Stimulated activated naive CD8-positive, alpha-beta T cell treated with anti-CD3 and anti-CD28 coated beads, Interleukin-15, amount 100 ng/mL, for 72 hours (primary cell): ENCODE measurements at regions not wholly inside any gene's neighbourhood (a gene's known extent, or its start where the extent isn't known, plus 50 kb on each side); places are given as distances from the start of the nearest gene placed in this dataset.

Experiments
- ATAC-seq: fragments of 150-1000 bp; cut with Tn5 transposase; 2 replicates; pipeline ENCODE4 v1.10.0; 2021; ENCODE audit warnings: mild to moderate bottlenecking, moderate library complexity
- DNase-seq, 2 donors: peaks; one replicate each; pipeline ENCODE4 v3.0.0; 2021 to 2022
- H3K27ac Mint-ChIP-seq, 2 donors: one replicate each; pipeline ENCODE4 v1.8.0; 2022; ENCODE audit warnings: mild to moderate bottlenecking in 2 of 2, mixed read lengths in 2 of 2, moderate library complexity in 2 of 2
- H3K27me3 Mint-ChIP-seq: one replicate; pipeline ENCODE4 v1.8.0; 2022; ENCODE audit warnings: mixed read lengths
- H3K4me1 Mint-ChIP-seq: one replicate; pipeline ENCODE4 v1.8.0; 2022; ENCODE audit warnings: mild to moderate bottlenecking, mixed read lengths
- H3K4me3 Mint-ChIP-seq, 2 donors: one replicate each; pipeline ENCODE4 v1.8.0; 2022; ENCODE audit warnings: mild to moderate bottlenecking in 2 of 2, mixed read lengths in 2 of 2, moderate library complexity in 1 of 2
- H3K9me3 Mint-ChIP-seq, 2 donors: one replicate each; pipeline ENCODE4 v1.8.0; 2022; ENCODE audit warnings: mixed read lengths in 2 of 2

DNA sequence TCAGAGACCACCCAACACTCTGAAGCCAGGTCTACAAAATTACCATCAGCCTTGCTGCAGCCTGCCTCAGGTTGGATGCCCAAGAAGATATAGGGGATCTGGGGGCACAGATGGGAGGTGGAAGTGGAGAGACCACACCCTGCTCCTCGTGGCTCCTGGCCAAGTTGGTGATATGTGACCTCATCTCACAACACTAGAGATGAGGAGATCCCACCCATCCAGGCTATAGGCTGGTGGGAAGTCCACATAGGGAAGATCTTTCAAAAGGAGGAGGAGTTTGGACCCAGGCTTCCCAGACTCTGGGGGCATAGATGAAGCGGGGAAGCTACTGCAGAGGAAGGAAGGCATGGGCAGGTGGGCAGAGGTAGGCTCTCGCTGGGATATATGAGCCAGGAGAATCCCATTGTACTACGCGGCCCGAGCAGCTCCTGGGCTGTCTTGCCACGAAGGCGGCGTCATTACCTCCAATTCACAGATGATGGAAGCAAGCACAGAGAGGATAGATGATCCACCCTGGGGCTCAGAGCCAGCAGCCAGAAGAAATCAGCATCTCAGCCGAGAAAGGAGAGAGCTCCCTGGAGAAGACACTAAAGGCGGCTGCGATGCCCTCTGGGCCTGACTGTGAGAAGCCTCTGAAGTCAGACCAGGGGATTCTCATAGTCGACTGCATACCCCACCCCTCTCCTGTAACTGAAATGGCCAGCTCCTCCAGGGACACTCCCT, 96.0 kb downstream of the RHOB start:
- Mint-ChIP-seq H3K4me3 (no peak overlapping the region), H3K9me3 (no peaks in the 10 kb centered on the region), H3K27ac (peak overlapping the region in 1 of 2 donors; percentile 0), H3K4me1 (no peaks in the 10 kb centered on the region), H3K27me3 (peaks cover 8% of the 10 kb centered on the region)
- no peak for DNase-seq
- ATAC-seq, result no peak

DNA sequence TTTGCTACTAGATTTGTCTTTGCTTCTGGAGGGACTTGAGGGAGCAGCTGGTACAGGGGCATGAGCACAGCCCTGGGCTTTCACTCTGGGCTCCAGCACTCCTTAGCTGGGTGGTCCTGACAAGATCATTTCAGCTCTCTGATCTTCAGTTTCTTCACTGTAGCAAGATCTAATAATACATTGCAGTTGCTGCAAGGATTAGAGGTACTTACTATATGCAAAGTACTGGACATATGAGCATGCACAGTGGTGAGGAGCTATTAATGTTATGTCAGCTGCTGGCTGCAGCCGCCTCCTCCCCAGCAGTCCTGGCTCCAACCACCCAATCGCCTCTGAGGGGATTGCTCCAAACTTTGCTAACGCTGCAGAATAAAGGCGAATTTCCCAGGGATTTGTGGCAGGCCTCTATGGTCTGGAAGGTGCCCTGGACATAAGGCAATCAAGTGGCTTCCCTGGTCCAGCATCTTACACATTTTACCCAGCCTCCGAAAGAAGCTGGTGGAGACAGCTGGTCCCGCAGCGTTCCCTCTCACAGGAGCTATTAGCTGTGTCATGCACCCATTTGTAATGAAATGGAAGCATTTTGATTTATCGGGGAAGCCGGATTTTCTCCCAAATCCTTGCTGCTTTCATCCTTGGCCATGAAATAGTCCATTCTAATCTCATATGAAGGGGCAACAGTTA, 96.7 kb downstream of the RHOB start:
- Mint-ChIP-seq H3K4me1 (no peaks in the 10 kb centered on the region), H3K27ac (no peak overlapping the region), H3K4me3 (no peak overlapping the region), H3K27me3 (peaks cover 8% of the 10 kb centered on the region), H3K9me3 (no peaks in the 10 kb centered on the region)
- DNase-seq (no peak), ATAC-seq (no peak)

DNA sequence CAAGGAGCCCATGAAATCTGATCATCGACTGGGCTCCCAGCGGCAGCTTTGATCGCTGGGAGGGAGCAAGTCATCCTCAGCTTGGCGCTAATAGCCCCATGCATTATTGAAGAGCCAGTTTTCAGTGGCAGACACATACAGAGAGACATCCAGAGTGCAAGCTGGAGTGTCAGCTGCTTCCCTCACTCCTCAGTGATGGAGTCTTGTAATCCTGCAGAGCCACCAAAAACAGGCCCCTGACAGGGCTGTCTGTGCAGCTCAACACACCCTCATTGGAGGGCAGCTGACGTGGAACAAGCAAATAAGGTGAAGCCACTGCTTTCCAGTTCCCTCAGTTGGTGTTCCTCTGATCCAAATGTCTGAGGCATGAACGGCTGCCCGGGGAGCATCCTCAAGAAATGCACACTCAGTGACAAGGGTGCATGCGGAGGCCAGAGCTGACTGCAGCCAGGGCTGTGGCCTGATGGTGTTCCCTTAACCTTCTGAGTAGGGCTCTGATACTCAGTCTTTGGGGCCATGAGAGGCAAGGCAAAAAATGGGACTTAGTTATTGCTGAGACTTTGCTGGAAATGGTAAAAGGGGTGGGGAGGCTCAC, 97.4 kb downstream of the RHOB start:
- Mint-ChIP-seq H3K27ac (no peak overlapping the region), H3K9me3 (no peaks in the 10 kb centered on the region), H3K4me1 (no peaks in the 10 kb centered on the region), H3K4me3 (no peak overlapping the region), H3K27me3 (peaks cover 8% of the 10 kb centered on the region)
- DNase-seq, result no peak
- ATAC-seq, result no peak

DNA sequence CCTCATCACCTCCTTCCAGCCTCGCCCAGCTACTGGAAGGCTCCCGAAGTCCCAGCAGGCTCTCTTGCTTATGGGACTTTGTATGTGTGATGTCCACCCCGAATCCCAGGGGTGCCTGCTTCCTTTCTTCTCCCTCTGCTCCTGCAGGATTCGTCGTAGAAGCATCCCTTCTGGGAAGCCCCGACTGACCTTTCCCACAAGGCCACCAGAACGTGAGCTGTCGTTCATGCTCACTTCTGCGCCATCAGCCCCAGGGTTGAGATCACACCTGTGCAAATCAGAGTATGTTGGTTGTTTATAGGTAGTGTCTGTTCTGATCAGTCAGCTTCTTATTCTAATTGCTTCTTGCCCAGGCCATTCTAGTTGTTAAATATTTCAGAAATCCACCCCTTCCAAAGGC, 101.8 kb downstream of the HS1BP3 start:
- H3K27ac Mint-ChIP-seq, result no peak overlapping the region
- ATAC-seq (no peak), DNase-seq (no peak)
- no peaks in the 10 kb centered on the region for H3K27me3 Mint-ChIP-seq
- no peak overlapping the region for H3K4me3 Mint-ChIP-seq
- no peaks in the 10 kb centered on the region for H3K4me1 Mint-ChIP-seq
- H3K9me3 Mint-ChIP-seq, result no peaks in the 10 kb centered on the region

DNA sequence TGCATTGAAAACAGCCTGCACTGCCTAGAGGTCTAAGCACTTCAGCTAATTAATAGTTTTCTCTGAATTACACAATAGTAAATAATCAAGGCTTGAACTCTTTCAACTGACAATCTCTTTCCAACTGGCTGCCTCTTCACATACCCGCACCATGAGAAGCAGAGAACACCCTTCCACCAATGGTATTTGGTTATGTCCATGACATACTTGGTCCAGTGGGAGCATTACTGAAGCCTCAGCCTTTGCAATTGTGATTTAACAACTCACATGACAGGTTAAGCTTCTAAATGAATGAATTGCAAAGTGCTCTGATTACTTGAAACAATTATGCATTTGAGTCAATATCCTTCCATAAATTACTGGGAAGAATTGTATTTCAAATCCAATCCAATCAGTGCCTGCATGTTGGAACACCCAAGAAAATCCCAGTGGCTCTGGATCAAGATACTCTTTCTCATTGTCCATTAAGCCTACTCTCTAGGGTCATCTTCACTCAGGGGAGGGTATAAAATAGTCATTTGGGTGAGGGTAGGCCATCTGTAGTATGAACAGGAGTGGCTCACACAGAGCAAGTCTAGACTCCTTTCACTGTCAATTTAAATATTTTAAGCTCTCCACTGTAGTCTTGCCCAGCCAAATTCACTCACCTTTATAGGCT, 101.1 kb downstream of the HS1BP3 start:
- DNase-seq (no peak), ATAC-seq (no peak)
- no peak overlapping the region for H3K4me3 Mint-ChIP-seq
- no peaks in the 10 kb centered on the region for H3K4me1 Mint-ChIP-seq
- H3K27ac Mint-ChIP-seq, result no peak overlapping the region
- no peaks in the 10 kb centered on the region for H3K9me3 Mint-ChIP-seq
- no peaks in the 10 kb centered on the region for H3K27me3 Mint-ChIP-seq

DNA sequence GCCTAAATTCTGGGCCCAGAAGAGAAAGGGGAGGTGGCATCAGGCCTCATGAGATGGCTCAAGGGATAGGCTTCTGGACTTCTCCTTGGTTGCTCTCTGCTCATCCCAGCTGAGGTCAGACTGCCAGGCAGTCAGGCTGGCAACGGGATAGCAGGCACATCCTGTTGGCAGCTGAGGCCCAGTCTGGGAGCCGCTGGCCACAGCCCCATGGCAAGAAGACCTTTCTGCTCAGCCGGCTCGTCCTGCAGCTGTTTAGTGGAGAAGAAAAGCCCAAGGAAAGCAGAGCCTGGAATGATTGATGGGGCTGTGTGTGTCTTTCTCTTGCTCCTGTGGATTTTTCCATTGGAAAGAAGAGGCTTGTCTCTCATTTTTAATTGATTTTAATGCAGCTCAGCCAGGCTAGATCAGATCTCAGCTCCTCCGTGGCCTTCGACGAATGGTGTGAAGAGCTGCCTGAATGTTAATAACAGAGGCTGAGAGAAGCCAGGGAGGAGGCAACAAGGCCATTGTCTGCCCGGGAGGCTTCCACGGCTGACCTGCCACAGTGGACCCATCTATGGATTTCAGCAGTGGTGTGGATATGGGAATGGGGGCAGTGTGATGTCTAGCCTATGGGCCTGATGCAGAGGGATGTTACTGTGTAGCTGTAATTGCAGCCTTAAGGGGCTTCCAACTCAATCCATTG, 99.5 kb downstream of the HS1BP3 start:
- Mint-ChIP-seq H3K27ac (no peak overlapping the region), H3K27me3 (no peaks in the 10 kb centered on the region), H3K4me1 (no peaks in the 10 kb centered on the region), H3K4me3 (no peak overlapping the region), H3K9me3 (no peaks in the 10 kb centered on the region)
- DNase-seq, result no peak
- no peak for ATAC-seq

DNA sequence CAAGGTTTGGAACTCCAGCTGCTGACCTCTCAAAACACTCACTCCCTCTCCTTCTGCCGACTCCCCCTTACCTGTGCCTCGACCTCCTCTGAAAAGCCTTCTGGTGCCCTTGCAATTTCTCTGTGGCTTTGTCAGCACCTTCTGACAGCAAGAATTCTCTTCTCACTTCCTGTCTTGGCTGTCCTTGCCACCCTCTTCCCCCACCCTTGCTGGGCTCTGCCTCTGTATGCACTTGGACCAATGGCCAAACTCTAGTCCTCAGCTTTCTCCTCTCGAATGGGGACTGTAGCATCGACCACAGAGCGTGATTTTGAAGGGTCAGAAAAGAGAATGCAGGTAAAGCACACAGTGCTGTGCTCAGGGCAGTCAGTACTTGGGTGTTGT, 99.0 kb downstream of the HS1BP3 start:
- no peaks in the 10 kb centered on the region for H3K9me3 Mint-ChIP-seq
- no peaks in the 10 kb centered on the region for H3K4me1 Mint-ChIP-seq
- DNase-seq (no peak), ATAC-seq (no peak)
- peaks cover 5% of the 10 kb centered on the region for H3K27me3 Mint-ChIP-seq
- no peak overlapping the region for H3K27ac Mint-ChIP-seq
- H3K4me3 Mint-ChIP-seq, result no peak overlapping the region

DNA sequence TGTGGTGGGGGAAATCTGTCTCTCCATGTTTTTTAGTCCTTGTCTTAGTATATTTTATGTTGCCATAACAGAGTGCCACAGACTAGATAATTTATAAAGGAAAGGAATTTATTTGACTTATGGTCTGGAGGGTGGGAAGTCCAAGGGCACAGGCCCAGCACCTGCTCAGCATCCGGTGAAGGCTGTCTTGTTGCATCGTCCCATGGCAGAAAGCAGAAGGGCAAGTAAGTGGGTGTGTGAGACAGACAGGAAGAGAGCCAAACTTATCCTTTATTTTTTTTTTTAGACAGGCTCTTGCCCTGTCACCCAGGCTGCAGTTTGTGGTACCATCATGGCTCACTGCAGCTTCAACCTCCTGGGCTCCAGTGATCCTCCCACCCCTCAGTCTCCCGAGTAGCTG, 98.1 kb downstream of the HS1BP3 start:
- DNase-seq, result no peak
- Mint-ChIP-seq H3K27me3 (peaks cover 14% of the 10 kb centered on the region), H3K4me1 (no peaks in the 10 kb centered on the region), H3K9me3 (no peaks in the 10 kb centered on the region), H3K4me3 (no peak overlapping the region), H3K27ac (no peak overlapping the region)
- no peak for ATAC-seq

DNA sequence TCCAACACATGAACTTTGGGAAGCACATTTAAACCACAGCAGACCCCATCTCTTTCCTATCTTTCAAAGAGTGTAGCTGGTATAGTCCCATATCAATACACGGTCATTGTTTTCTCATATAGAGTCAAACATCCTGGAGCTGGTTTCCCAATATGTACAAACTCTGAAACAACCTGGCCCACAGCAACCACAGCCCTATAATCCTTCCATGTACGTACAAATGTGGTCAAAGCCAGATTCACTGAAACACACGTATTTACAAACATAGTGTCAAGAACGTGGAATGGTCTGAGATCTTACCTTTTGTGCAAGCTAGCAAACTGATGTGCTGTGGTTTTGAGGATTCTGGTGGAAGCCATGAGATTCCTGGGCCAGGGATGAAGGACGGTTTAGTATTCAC, 97.3 kb downstream of the HS1BP3 start:
- Mint-ChIP-seq H3K27ac (no peak overlapping the region), H3K27me3 (peaks cover 15% of the 10 kb centered on the region), H3K9me3 (no peaks in the 10 kb centered on the region), H3K4me3 (no peak overlapping the region), H3K4me1 (no peaks in the 10 kb centered on the region)
- ATAC-seq (no peak), DNase-seq (no peak)

DNA sequence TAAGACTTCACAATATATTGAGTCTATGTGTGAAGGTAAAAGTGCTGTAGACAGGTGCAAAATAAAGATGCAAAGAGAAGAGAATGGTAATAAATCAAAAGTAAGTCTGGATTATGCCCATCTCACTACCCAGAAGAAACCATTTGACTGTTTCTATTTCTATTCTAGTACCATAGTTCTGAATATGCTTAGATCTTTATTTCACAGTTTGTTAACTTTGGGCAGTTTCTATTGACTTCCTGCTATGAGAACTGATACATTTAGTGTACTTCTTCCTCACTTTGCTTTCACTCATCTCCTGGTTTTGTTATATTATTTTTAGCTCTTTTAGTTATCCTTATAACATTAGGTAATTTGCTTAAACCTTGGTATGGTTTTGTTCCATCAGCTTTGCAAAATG, 94.9 kb downstream of the HS1BP3 start:
- Mint-ChIP-seq H3K4me1 (no peaks in the 10 kb centered on the region), H3K4me3 (no peak overlapping the region), H3K9me3 (no peaks in the 10 kb centered on the region), H3K27me3 (peaks cover 15% of the 10 kb centered on the region), H3K27ac (no peak overlapping the region)
- DNase-seq (no peak), ATAC-seq (no peak)

DNA sequence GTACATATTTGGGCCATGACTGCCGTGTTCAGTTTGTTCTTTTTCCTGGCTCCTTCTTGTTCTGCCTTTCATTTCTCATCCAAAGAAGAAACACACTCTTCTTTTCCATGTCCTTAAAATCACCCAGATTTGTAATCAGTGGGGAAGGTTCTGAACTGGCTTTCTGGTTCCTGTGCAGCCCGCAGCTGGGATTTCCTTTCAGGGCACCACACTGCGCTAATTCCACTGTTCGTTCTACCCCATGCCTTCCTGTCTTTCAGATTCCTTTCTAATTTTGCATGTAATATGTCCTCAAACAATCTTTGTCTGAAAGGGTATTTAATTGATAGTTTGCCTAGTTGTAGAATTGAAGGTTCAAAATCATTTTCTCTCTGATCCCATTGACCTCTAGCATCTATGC, 94.1 kb downstream of the HS1BP3 start:
- Mint-ChIP-seq H3K27me3 (peaks cover 15% of the 10 kb centered on the region), H3K9me3 (no peaks in the 10 kb centered on the region), H3K4me3 (no peak overlapping the region), H3K27ac (no peak overlapping the region), H3K4me1 (no peaks in the 10 kb centered on the region)
- DNase-seq (no peak), ATAC-seq (no peak)

DNA sequence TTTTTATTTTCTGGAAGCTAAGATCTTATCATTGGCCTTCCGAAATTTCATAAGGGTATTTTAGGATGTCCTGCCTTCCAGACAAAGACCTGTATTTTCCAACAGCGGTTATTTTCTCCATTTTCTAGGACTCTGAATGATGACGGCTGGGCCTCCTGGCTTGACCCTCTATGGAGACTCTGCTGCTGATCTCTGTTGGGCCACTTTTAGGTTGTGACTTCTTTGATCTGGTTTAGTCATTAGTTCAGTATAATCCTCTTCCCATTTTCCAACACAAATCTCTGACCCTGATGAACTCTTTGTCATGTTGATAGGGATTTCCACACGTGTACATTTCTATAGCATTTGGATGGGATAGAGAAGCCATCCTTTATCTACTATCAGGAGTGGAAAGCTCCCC, 93.7 kb downstream of the HS1BP3 start:
- no peak for ATAC-seq
- Mint-ChIP-seq H3K27ac (no peak overlapping the region), H3K9me3 (no peaks in the 10 kb centered on the region), H3K4me1 (no peaks in the 10 kb centered on the region), H3K4me3 (no peak overlapping the region), H3K27me3 (peaks cover 15% of the 10 kb centered on the region)
- no peak for DNase-seq

DNA sequence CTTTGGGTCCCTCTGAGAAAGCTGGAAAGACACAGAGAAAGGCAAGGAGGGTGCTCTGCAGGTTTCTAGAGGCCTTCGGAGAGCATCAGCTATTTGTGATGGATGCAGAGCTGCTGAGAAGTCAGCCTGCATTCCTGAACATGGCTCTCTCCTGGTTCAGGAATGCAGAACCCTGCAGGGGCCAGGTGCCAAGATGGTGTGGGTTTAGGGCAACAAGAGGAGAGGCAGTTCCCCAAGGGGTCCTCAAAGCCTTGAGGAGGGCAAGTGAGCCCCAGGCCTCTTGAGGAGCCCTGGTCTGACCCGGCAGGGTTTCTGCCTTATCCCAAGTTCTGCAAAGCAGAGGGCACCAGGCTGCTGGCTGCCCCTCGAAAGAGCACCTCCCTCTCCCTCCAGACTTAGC, 93.3 kb downstream of the HS1BP3 start:
- no peak overlapping the region for H3K4me3 Mint-ChIP-seq
- H3K9me3 Mint-ChIP-seq, result no peaks in the 10 kb centered on the region
- no peak overlapping the region for H3K27ac Mint-ChIP-seq
- ATAC-seq (no peak), DNase-seq (no peak)
- no peaks in the 10 kb centered on the region for H3K4me1 Mint-ChIP-seq
- H3K27me3 Mint-ChIP-seq, result peaks cover 17% of the 10 kb centered on the region

DNA sequence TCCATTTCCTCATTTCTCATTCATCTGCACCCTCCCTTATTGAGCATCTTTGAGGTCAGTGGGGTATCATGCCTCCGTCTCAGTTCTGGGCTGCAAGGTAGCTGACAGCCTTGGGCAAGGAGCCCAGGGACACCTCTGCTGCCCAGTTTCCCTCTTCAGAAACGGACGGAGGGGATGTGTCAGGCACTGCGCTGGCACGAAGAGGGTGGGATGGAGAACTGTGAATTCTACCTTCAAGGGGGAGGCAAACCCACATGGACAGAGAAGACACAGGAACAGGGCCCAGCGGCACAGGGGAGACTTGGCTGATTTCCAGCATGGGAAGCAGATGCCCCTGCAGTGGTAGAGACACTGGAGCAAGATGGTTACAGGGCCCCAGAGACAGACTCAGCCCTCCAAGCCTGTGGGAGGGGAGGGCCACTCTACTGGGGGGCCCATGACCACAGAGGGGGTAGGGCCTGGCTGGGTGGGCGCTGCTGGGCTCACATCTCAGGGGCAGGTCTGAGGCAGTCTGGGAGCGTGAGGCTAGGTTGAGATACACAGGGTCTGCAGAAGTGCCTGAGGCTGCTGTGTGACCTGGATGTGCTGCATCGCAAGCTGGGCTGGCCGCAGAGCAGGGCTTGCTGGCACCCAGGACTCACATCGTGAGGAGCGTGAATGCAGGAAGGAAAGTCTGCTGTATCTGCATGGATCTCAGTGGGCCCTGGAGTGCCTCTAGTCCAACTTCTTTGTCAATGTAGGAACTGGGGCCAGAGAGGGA, 92.3 kb downstream of the HS1BP3 start:
- no peak for DNase-seq
- H3K27ac Mint-ChIP-seq, result no peak overlapping the region
- ATAC-seq, result peak; percentile 25
- H3K27me3 Mint-ChIP-seq, result peaks cover 23% of the 10 kb centered on the region
- H3K4me1 Mint-ChIP-seq, result no peaks in the 10 kb centered on the region
- H3K9me3 Mint-ChIP-seq, result no peaks in the 10 kb centered on the region
- no peak overlapping the region for H3K4me3 Mint-ChIP-seq

DNA sequence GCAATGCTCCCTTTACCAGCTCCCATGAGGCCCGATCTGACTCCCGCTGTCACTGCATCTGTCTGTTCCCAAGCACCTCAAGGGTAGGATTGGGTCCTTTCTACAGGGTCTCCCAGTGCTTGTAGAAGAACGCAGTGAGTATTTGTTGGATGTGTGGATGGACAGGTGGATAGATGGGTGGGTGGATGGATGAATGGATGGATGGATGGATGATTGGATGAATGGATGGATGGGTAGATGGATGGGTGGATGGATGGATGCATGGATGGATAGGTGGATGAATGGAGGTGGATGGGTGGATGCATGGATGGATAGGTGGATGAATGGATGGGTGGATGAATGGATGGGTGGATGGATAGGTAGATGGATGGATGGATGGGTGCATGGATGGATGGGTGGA, 91.6 kb downstream of the HS1BP3 start:
- ATAC-seq (no peak), DNase-seq (no peak)
- Mint-ChIP-seq H3K27me3 (peaks cover 23% of the 10 kb centered on the region), H3K4me3 (no peak overlapping the region), H3K27ac (peak overlapping the region in 1 of 2 donors; percentile 16), H3K4me1 (no peaks in the 10 kb centered on the region), H3K9me3 (no peaks in the 10 kb centered on the region)
